K562 (cell line): ENCODE measurements at regions not wholly inside any gene's neighbourhood (a gene's known extent, or its start where the extent isn't known, plus 50 kb on each side); places are given as distances from the start of the nearest gene placed in this dataset.

Experiments used
- FOXJ3 ChIP-seq: sonication (generic); formaldehyde crosslinking; IDR thresholded peaks from 2 replicates; pipeline ENCODE4 v1.4.0; 2020; ENCODE audit warnings: mild to moderate bottlenecking, missing genetic modification reagents
- GATAD2B ChIP-seq: fragments of 450-650 bp; IDR thresholded peaks from 2 replicates; pipeline ENCODE4 v1.6.1; 2017; ENCODE audit warnings: mild to moderate bottlenecking, borderline replicate concordance
- HDAC2 ChIP-seq: fragments of 450-650 bp; IDR thresholded peaks from 2 replicates; pipeline ENCODE4 v1.6.1; 2016; ENCODE audit warnings: mild to moderate bottlenecking
- IRF2 ChIP-seq: sonication (generic); formaldehyde crosslinking; IDR thresholded peaks from 2 replicates; pipeline ENCODE4 v1.8.1; 2022; ENCODE audit warnings: mild to moderate bottlenecking, missing genetic modification reagents
- REST ChIP-seq, 2 experiments: fragments of 450-650 bp; formaldehyde crosslinking in 1 of 2; IDR thresholded peaks; 2 replicates each; pipeline versions ENCODE4 v1.4.0 to v1.6.1; 2014 to 2020; ENCODE audit warnings: mild to moderate bottlenecking in 2 of 2, borderline replicate concordance in 1 of 2, low read depth in 1 of 2
- ZNF316 ChIP-seq: fragments of 450-650 bp; IDR thresholded peaks from 2 replicates; pipeline ENCODE4 v1.6.1; 2016
- TF ChIP-seq, protein P1 (sequence below): fragments of 450-650 bp; IDR thresholded peaks from 2 replicates; pipeline ENCODE4 v1.6.1; 2017; ENCODE audit warnings: antibody characterized with exemption, mild to moderate bottlenecking
- TF ChIP-seq, protein P2 (sequence below): sonication (generic); formaldehyde crosslinking; IDR thresholded peaks from 2 replicates; pipeline ENCODE4 v1.8.0; 2022; ENCODE audit warnings: missing genetic modification reagents, mild to moderate bottlenecking, borderline replicate concordance

DNA sequence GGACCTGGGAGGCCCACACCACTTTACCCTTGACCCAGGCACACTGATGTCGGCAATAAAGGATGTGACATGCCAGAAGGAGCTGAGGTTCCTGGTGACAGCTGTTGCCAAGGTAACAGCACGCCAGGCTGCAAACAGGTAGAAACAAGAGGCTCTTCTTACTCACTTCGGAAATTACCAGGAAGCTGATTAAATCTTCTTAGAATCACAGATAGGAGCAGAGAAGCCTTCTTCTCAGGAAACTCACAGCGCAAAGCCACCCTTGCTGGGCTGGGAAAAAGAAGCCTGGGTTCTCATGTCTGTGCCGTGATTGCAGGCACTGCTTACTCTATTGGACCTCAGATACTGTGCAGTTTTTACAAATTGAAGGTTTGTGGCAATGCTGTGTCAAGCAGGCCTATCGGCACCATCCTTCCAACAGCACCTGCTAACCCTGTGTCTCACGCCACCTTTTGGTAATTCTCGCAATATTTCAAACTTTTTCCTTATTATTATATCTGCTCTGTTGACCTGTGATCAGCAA is 61.0 kb upstream of the TAF1B start:
- TF ChIP-seq HDAC2 (no peak), REST (IDR thresholded peaks at IDR 0.05; ENCODE audit: borderline replicate concordance) (no peak), REST (CRISPR knock-in tag; IDR thresholded peaks at IDR 0.05; ENCODE audit: low read depth) (no peak), IRF2 (no peak), GATAD2B (no peak), ZNF316 (no peak), FOXJ3 (no peak)
- TF ChIP-seq, protein P1, sequence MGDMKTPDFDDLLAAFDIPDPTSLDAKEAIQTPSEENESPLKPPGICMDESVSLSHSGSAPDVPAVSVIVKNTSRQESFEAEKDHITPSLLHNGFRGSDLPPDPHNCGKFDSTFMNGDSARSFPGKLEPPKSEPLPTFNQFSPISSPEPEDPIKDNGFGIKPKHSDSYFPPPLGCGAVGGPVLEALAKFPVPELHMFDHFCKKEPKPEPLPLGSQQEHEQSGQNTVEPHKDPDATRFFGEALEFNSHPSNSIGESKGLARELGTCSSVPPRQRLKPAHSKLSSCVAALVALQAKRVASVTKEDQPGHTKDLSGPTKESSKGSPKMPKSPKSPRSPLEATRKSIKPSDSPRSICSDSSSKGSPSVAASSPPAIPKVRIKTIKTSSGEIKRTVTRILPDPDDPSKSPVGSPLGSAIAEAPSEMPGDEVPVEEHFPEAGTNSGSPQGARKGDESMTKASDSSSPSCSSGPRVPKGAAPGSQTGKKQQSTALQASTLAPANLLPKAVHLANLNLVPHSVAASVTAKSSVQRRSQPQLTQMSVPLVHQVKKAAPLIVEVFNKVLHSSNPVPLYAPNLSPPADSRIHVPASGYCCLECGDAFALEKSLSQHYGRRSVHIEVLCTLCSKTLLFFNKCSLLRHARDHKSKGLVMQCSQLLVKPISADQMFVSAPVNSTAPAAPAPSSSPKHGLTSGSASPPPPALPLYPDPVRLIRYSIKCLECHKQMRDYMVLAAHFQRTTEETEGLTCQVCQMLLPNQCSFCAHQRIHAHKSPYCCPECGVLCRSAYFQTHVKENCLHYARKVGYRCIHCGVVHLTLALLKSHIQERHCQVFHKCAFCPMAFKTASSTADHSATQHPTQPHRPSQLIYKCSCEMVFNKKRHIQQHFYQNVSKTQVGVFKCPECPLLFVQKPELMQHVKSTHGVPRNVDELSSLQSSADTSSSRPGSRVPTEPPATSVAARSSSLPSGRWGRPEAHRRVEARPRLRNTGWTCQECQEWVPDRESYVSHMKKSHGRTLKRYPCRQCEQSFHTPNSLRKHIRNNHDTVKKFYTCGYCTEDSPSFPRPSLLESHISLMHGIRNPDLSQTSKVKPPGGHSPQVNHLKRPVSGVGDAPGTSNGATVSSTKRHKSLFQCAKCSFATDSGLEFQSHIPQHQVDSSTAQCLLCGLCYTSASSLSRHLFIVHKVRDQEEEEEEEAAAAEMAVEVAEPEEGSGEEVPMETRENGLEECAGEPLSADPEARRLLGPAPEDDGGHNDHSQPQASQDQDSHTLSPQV = no peak
- TF ChIP-seq, protein P2, sequence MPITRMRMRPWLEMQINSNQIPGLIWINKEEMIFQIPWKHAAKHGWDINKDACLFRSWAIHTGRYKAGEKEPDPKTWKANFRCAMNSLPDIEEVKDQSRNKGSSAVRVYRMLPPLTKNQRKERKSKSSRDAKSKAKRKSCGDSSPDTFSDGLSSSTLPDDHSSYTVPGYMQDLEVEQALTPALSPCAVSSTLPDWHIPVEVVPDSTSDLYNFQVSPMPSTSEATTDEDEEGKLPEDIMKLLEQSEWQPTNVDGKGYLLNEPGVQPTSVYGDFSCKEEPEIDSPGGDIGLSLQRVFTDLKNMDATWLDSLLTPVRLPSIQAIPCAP (CRISPR knock-in tag) = no peak
